GM18909 (cell line): ENCODE measurements at regions not wholly inside any gene's neighbourhood (a gene's known extent, or its start where the extent isn't known, plus 50 kb on each side); places are given as distances from the start of the nearest gene placed in this dataset.
"Not testable (repeated sequence)": the region's sequence is repeated elsewhere in the genome, so short reads cannot be mapped to it uniquely, and the experiment has no call there.

Experiments
- ATAC-seq: cut with Tn5 transposase; IDR thresholded peaks from one replicate; pipeline ENCODE4 v1.9.1; 2021; ENCODE audit warnings: mild to moderate bottlenecking; ENCODE audit not compliant: unreplicated experiment, poor library complexity

GRCh38 chr7:65509368-65510186 lies 135.9 kb downstream of the ZNF92 start:
- no peak for ATAC-seq

- ATAC-seq = not testable (repeated sequence)
Measured at GRCh38 chr7:65510187-65510538, 136.5 kb downstream of the ZNF92 start.

GRCh38 chr7:65519751-65520150 lies 146.1 kb downstream of the ZNF92 start:
- ATAC-seq = not testable (repeated sequence)

GRCh38 chr7:65545465-65546161 lies 172.0 kb downstream of the ZNF92 start:
- ATAC-seq = not testable (repeated sequence)

GRCh38 chr7:65549589-65550443 lies 176.2 kb downstream of the ZNF92 start:
- ATAC-seq = not testable (repeated sequence)

GRCh38 chr7:65550444-65550809 lies 176.8 kb downstream of the ZNF92 start:
- ATAC-seq = not testable (repeated sequence)

- not testable (repeated sequence) for ATAC-seq
Measured at GRCh38 chr7:65551042-65551441, 177.4 kb downstream of the ZNF92 start.

GRCh38 chr7:65554553-65555476 lies 181.2 kb downstream of the ZNF92 start:
- ATAC-seq = not testable (repeated sequence)

GRCh38 chr7:65558584-65558983 lies 184.9 kb downstream of the ZNF92 start:
- not testable (repeated sequence) for ATAC-seq

- ATAC-seq = not testable (repeated sequence)
Measured at GRCh38 chr7:65561786-65562372, 188.2 kb downstream of the ZNF92 start.

GRCh38 chr7:65562522-65562921 lies 188.9 kb downstream of the ZNF92 start:
- peak; percentile 89 for ATAC-seq

GRCh38 chr7:65563333-65563732 lies 189.7 kb downstream of the ZNF92 start:
- not testable (repeated sequence) for ATAC-seq

- ATAC-seq = not testable (repeated sequence)
Measured at GRCh38 chr7:65568226-65568625, 194.6 kb downstream of the ZNF92 start.

- not testable (repeated sequence) for ATAC-seq
Measured at GRCh38 chr7:65570990-65571389, 197.3 kb downstream of the ZNF92 start.

GRCh38 chr7:65572581-65572980 lies 198.9 kb downstream of the ZNF92 start:
- not testable (repeated sequence) for ATAC-seq

- ATAC-seq = not testable (repeated sequence)
Measured at GRCh38 chr7:65576370-65576769, 202.7 kb downstream of the ZNF92 start.

- not testable (repeated sequence) for ATAC-seq
Measured at GRCh38 chr7:65582518-65583119, 209.0 kb downstream of the ZNF92 start.

GRCh38 chr7:65602495-65602894 lies 228.8 kb downstream of the ZNF92 start:
- not testable (repeated sequence) for ATAC-seq

- ATAC-seq = no peak
Measured at GRCh38 chr7:65609131-65609530, 235.5 kb downstream of the ZNF92 start.
